Muscle of arm (tissue), 1 donor: ENCODE measurements at regions not wholly inside any gene's neighbourhood (a gene's known extent, or its start where the extent isn't known, plus 50 kb on each side); places are given as distances from the start of the nearest gene placed in this dataset.
"Not testable (repeated sequence)": the region's sequence is repeated elsewhere in the genome, so short reads cannot be mapped to it uniquely, and the experiment has no call there.

ENCODE experiments used
- DNase-seq: peaks from one replicate; pipeline ENCODE4 v3.0.0-alpha.2; 2013

- DNase-seq = no peak
Measured at GRCh38 chr17:74115586-74115985, 87.9 kb upstream of the RPL38 start.

- no peak for DNase-seq
Measured at GRCh38 chr17:74116087-74116717, 87.3 kb upstream of the RPL38 start.

GRCh38 chr17:74117087-74117698, 86.3 kb upstream of the RPL38 start:
- DNase-seq = no peak

GRCh38 chr17:74117999-74118421, 85.5 kb upstream of the RPL38 start:
- DNase-seq = no peak

- DNase-seq = peak; percentile 13
Measured at GRCh38 chr17:74118504-74118903, 85.0 kb upstream of the RPL38 start.

GRCh38 chr17:74119049-74119580, 84.4 kb upstream of the RPL38 start:
- DNase-seq = no peak

GRCh38 chr17:74119965-74120364, 83.5 kb upstream of the RPL38 start:
- DNase-seq = no peak

GRCh38 chr17:74123350-74123749, 80.1 kb upstream of the RPL38 start:
- no peak for DNase-seq

GRCh38 chr17:74123866-74124444, 79.5 kb upstream of the RPL38 start:
- DNase-seq = no peak

- DNase-seq = no peak
Measured at GRCh38 chr17:74125156-74125555, 78.3 kb upstream of the RPL38 start.

GRCh38 chr17:74126179-74126900, 77.1 kb upstream of the RPL38 start:
- no peak for DNase-seq

- DNase-seq = no peak
Measured at GRCh38 chr17:74126959-74127358, 76.5 kb upstream of the RPL38 start.

- DNase-seq = no peak
Measured at GRCh38 chr17:74128456-74129211, 74.8 kb upstream of the RPL38 start.

GRCh38 chr17:74129800-74130199, 73.7 kb upstream of the RPL38 start:
- DNase-seq = not testable (repeated sequence)

- no peak for DNase-seq
Measured at GRCh38 chr17:74130276-74130675, 73.2 kb upstream of the RPL38 start.

- DNase-seq = no peak
Measured at GRCh38 chr17:74130841-74131240, 72.6 kb upstream of the RPL38 start.

- no peak for DNase-seq
Measured at GRCh38 chr17:74132354-74132753, 71.1 kb upstream of the RPL38 start.

GRCh38 chr17:74133740-74134139, 69.7 kb upstream of the RPL38 start:
- DNase-seq = no peak

- DNase-seq = not testable (repeated sequence)
Measured at GRCh38 chr17:74134234-74134633, 69.2 kb upstream of the RPL38 start.

GRCh38 chr17:74134991-74135390, 68.5 kb upstream of the RPL38 start:
- no peak for DNase-seq

- no peak for DNase-seq
Measured at GRCh38 chr17:74135391-74136167, 67.9 kb upstream of the RPL38 start.
